ENCODE measurements at regions not wholly inside any gene's neighbourhood (a gene's known extent, or its start where the extent isn't known, plus 50 kb on each side); places are given as distances from the start of the nearest gene placed in this dataset.

DNA sequence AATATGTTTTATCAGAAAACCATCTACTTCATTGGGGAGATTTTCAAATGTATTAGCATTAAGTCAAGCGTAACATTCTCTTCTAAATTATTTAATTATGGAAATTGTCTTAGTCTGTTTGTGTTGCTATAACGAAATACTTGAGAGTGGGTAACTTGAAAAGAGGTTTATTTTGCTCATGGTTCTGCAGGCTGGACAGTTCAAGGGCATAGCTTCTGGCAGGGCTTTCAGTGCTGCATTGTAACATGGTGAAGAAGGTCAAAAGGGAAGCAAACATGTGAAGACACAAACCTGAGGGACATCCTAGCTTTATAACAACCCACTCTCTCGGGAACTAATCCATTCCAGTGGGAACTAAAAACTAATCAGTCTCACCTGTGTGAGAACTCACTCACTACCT, 84.3 kb upstream of the TMPO start:
- Histone ChIP-seq H3K9me1 (ENCODE audit: control insufficient read depth, insufficient read depth, low read length) (no peaks in the 10 kb centered on the region), H3K27me3 (ENCODE audit: control insufficient read depth in 2 of 2, insufficient read depth in 2 of 2, low read length in 2 of 2) (no peaks in the 10 kb centered on the region), H4K20me1 (replicated peaks; ENCODE audit: control insufficient read depth, insufficient read depth, low read length) (no peaks in the 10 kb centered on the region), H3K4me2 (ENCODE audit: insufficient read depth, low read length) (no peak overlapping the region), H3K36me3 (ENCODE audit: control insufficient read depth, insufficient read depth, low read length) (no peaks in the 10 kb centered on the region), H3K9me3 (replicated peaks; ENCODE audit: control insufficient read depth, insufficient read depth, low read depth, low read length) (no peaks in the 10 kb centered on the region; the same call in 1 of the 2 replicates), H3K9ac (ENCODE audit: insufficient read depth in 1 of 2, low read depth in 2 of 2, low read length in 2 of 2) (no peak overlapping the region), H3K79me2 (ENCODE audit: control insufficient read depth, insufficient read depth, low read length) (no peaks in the 10 kb centered on the region), H3K27ac (ENCODE audit: extremely low read depth, low read depth, low read length) (no peak overlapping the region), H3K4me3 (no peak overlapping the region), H2AFZ (ENCODE audit: low read depth, low read length) (no peak overlapping the region), H3K4me1 (replicated peaks in 1 of 2; ENCODE audit: control insufficient read depth in 2 of 2, insufficient read depth in 2 of 2, low read length in 2 of 2) (peaks cover under 1 to 3% of the 10 kb centered on the region in 2 experiments; a peak in 1 of 5 replicates)
- ChIA-PET CTCF (ENCODE audit: low intra/inter-chr PET ratio) (no interaction called here), POLR2A (no interaction called here)
- ATAC-seq (no peak), DNase-seq (ENCODE audit: extremely low read depth in 1 of 4, low spot score in 3 of 4) (no peak), FAIRE-seq (no peak)
- in situ Hi-C loops (cut with MboI) (no loop called here), intact Hi-C loops (cut with micrococcal nuclease) (no loop called here)
- peak; percentile 98 for TF ChIP-seq ZNF766 (CRISPR knock-in tag; conservative IDR thresholded peaks at IDR 0.05)
- no peak for TF ChIP-seq WHSC1 (IDR thresholded peaks at IDR 0.05; ENCODE audit: low read length)
- no TSS peak for BruUV-seq (replicated peaks)
- 0% methylated on average over 3 of the region's 3 CpGs for WGBS (ENCODE audit: insufficient coverage, low coverage, missing lambda C conversion rate)

GRCh38 chr12:98437166-98437565, 78.2 kb upstream of the TMPO start:
- in situ Hi-C loops (cut with MboI) (no loop called here), intact Hi-C loops (cut with micrococcal nuclease) (no loop called here)
- no peak for DNase-seq (ENCODE audit: extremely low read depth in 1 of 4, low spot score in 3 of 4)
- Histone ChIP-seq H3K4me1 (replicated peaks in 1 of 2; ENCODE audit: control insufficient read depth in 2 of 2, insufficient read depth in 2 of 2, low read length in 2 of 2) (peaks cover 0 to 4% of the 10 kb centered on the region in 2 experiments; a peak in 2 of 5 replicates), H3K9me1 (ENCODE audit: control insufficient read depth, insufficient read depth, low read length) (no peaks in the 10 kb centered on the region), H2AFZ (ENCODE audit: low read depth, low read length) (no peak overlapping the region), H3K79me2 (ENCODE audit: control insufficient read depth, insufficient read depth, low read length) (no peaks in the 10 kb centered on the region), H3K4me2 (ENCODE audit: insufficient read depth, low read length) (no peak overlapping the region), H3K9ac (ENCODE audit: insufficient read depth in 1 of 2, low read depth in 2 of 2, low read length in 2 of 2) (no peak overlapping the region), H3K9me3 (replicated peaks; ENCODE audit: control insufficient read depth, insufficient read depth, low read depth, low read length) (no peaks in the 10 kb centered on the region), H4K20me1 (replicated peaks; ENCODE audit: control insufficient read depth, insufficient read depth, low read length) (peaks cover 11% of the 10 kb centered on the region), H3K4me3 (no peak overlapping the region), H3K36me3 (ENCODE audit: control insufficient read depth, insufficient read depth, low read length) (no peaks in the 10 kb centered on the region), H3K27ac (ENCODE audit: extremely low read depth, low read depth, low read length) (no peak overlapping the region), H3K27me3 (ENCODE audit: control insufficient read depth in 2 of 2, insufficient read depth in 2 of 2, low read length in 2 of 2) (peaks cover 2 to 6% of the 10 kb centered on the region in 2 experiments; a peak in 2 of 5 replicates)
- no TSS peak for BruUV-seq (replicated peaks)
- 15% methylated on average over 4 of the region's 4 CpGs for WGBS (ENCODE audit: insufficient coverage, low coverage, missing lambda C conversion rate)
- no peak for TF ChIP-seq RAD21 (CRISPR knock-in tag; conservative IDR thresholded peaks at IDR 0.05 in 1 of 2, IDR thresholded peaks at IDR 0.05 in 1 of 2)
- no peak for FAIRE-seq
- ChIA-PET POLR2A (interaction anchor here (0.9 kb wide), 1 partner anchor 58 kb away, joined by 4 read pairs; no protein-coding TSS in a partner anchor), CTCF (ENCODE audit: low intra/inter-chr PET ratio) (no interaction called here)
- no peak for ATAC-seq

Data from K562 (cell line).